Endodermal cell (in vitro differentiated cells): ENCODE measurements at regions not wholly inside any gene's neighbourhood (a gene's known extent, or its start where the extent isn't known, plus 50 kb on each side); places are given as distances from the start of the nearest gene placed in this dataset.

Experiments used
- DNase-seq: peaks from one replicate; pipeline ENCODE4 v3.0.0-alpha.2; 2017
- H3K27ac ChIP-seq: 2 replicates; pipeline ENCODE4 v1.5.1; 2013; ENCODE audit warnings: mild to moderate bottlenecking, low read depth, low read length, moderate library complexity
- H3K27me3 ChIP-seq: 2 replicates; pipeline ENCODE4 v1.6.1; 2013; ENCODE audit warnings: mild to moderate bottlenecking, low read length, moderate library complexity; ENCODE audit not compliant: insufficient read depth, control insufficient read depth, poor library complexity, severe bottlenecking
- H3K36me3 ChIP-seq: 2 replicates; pipeline ENCODE4 v1.7.0; 2013; ENCODE audit warnings: mild to moderate bottlenecking, low read length, moderate library complexity; ENCODE audit not compliant: control insufficient read depth, insufficient read depth
- H3K4me1 ChIP-seq: one replicate; pipeline ENCODE4 v1.7.0; 2013; ENCODE audit warnings: low read length; ENCODE audit not compliant: control insufficient read depth, insufficient read depth
- H3K4me3 ChIP-seq: 2 replicates; pipeline ENCODE4 v1.5.1; 2013; ENCODE audit warnings: mild to moderate bottlenecking, low read length, moderate library complexity
- H3K9ac ChIP-seq: 2 replicates; pipeline ENCODE4 v1.6.1; 2013; ENCODE audit warnings: mild to moderate bottlenecking, low read length, moderate library complexity; ENCODE audit not compliant: poor library complexity, severe bottlenecking; ENCODE audit errors: extremely low read depth
- H3K9me3 ChIP-seq: 2 replicates; pipeline ENCODE4 v1.6.1; 2013; ENCODE audit warnings: mild to moderate bottlenecking, low read length, moderate library complexity; ENCODE audit not compliant: control insufficient read depth
- H3K27ac Mint-ChIP-seq: 2 replicates; pipeline ENCODE4 v1.8.0; 2020; ENCODE audit warnings: mixed read lengths
- H3K27me3 Mint-ChIP-seq: 2 replicates; pipeline ENCODE4 v1.8.0; 2021; ENCODE audit warnings: mild to moderate bottlenecking, mixed read lengths; ENCODE audit not compliant: insufficient read depth
- H3K36me3 Mint-ChIP-seq: 2 replicates; pipeline ENCODE4 v1.8.0; 2020; ENCODE audit warnings: low read depth, mixed read lengths
- H3K4me1 Mint-ChIP-seq: 2 replicates; pipeline ENCODE4 v1.8.0; 2020; ENCODE audit warnings: mixed read lengths
- H3K4me3 Mint-ChIP-seq: 2 replicates; pipeline ENCODE4 v1.8.0; 2020; ENCODE audit warnings: mild to moderate bottlenecking, moderate library complexity, mixed read lengths
- H3K9me3 Mint-ChIP-seq: 2 replicates; pipeline ENCODE4 v1.8.0; 2020; ENCODE audit warnings: mild to moderate bottlenecking, mixed read lengths
- CTCF ChIP-seq: fragments of 200-600 bp; sonication (generic); conservative IDR thresholded peaks from 2 replicates; pipeline ENCODE4 v1.5.0; 2021; ENCODE audit warnings: antibody characterized with exemption, mild to moderate bottlenecking
- WGBS, 2 experiments: methylation state at CpG; one replicate each; pipeline versions ENCODE4 v1.1.5 to v1.1.7; 2013; ENCODE audit warnings: missing lambda C conversion rate in 2 of 2, mixed read lengths in 1 of 2; ENCODE audit not compliant: insufficient coverage in 1 of 2, insufficient read length in 1 of 2; 5-methylcytosine and 5-hydroxymethylcytosine counted together

- H3K27ac Mint-ChIP-seq, result no peak overlapping the region
- no peak overlapping the region for H3K9ac ChIP-seq
- no peaks in the 10 kb centered on the region for H3K27me3 ChIP-seq
- H3K36me3 Mint-ChIP-seq, result no peaks in the 10 kb centered on the region
- H3K4me3 ChIP-seq, result no peak overlapping the region
- no peak overlapping the region for H3K4me3 Mint-ChIP-seq
- H3K27me3 Mint-ChIP-seq, result no peaks in the 10 kb centered on the region
- DNase-seq, result no peak
- TF ChIP-seq CTCF, result peak; percentile 56
- no peaks in the 10 kb centered on the region for H3K4me1 Mint-ChIP-seq
- H3K36me3 ChIP-seq, result no peaks in the 10 kb centered on the region
- no peaks in the 10 kb centered on the region for H3K4me1 ChIP-seq
- 81% methylated on average over 1 of the region's 1 CpG; no CpG with 5 or more reads in 1 of the 2 experiments for WGBS, 2 experiments
- no peaks in the 10 kb centered on the region for H3K9me3 ChIP-seq
- no peaks in the 10 kb centered on the region for H3K9me3 Mint-ChIP-seq
- no peak overlapping the region for H3K27ac ChIP-seq
Measured at GRCh38 chr12:127025545-127025944, 1241.4 kb upstream of the TMEM132C start.

- Histone ChIP-seq H3K4me3 (no peak overlapping the region), H3K9ac (no peak overlapping the region), H3K36me3 (no peaks in the 10 kb centered on the region), H3K27me3 (no peaks in the 10 kb centered on the region), H3K27ac (no peak overlapping the region), H3K4me1 (no peaks in the 10 kb centered on the region), H3K9me3 (no peaks in the 10 kb centered on the region)
- no peak for TF ChIP-seq CTCF
- H3K4me1 Mint-ChIP-seq, result no peaks in the 10 kb centered on the region
- H3K4me3 Mint-ChIP-seq, result no peak overlapping the region
- no peak overlapping the region for H3K27ac Mint-ChIP-seq
- DNase-seq, result no peak
- peaks cover 1% of the 10 kb centered on the region for H3K27me3 Mint-ChIP-seq
- no peaks in the 10 kb centered on the region for H3K36me3 Mint-ChIP-seq
- no peaks in the 10 kb centered on the region for H3K9me3 Mint-ChIP-seq
- 85 to 100% methylated on average over 3 to 9 of the region's 11 CpGs for WGBS, 2 experiments
Measured at GRCh38 chr12:127035011-127035879, 1231.7 kb upstream of the TMEM132C start.

- Histone ChIP-seq H3K27ac (no peak overlapping the region), H3K9me3 (no peaks in the 10 kb centered on the region), H3K27me3 (no peaks in the 10 kb centered on the region), H3K36me3 (no peaks in the 10 kb centered on the region), H3K9ac (no peak overlapping the region), H3K4me3 (no peak overlapping the region), H3K4me1 (no peaks in the 10 kb centered on the region)
- Mint-ChIP-seq H3K27ac (no peak overlapping the region), H3K9me3 (no peaks in the 10 kb centered on the region), H3K27me3 (peaks cover 2% of the 10 kb centered on the region), H3K36me3 (no peaks in the 10 kb centered on the region), H3K4me3 (no peak overlapping the region), H3K4me1 (no peaks in the 10 kb centered on the region)
- WGBS, 2 experiments, result 86 to 100% methylated on average over 1 of the region's 1 CpG
- DNase-seq, result no peak
- no peak for TF ChIP-seq CTCF
Measured at GRCh38 chr12:127038152-127038551, 1228.8 kb upstream of the TMEM132C start.
